GM12891 (cell line): ENCODE measurements at regions not wholly inside any gene's neighbourhood (a gene's known extent, or its start where the extent isn't known, plus 50 kb on each side); places are given as distances from the start of the nearest gene placed in this dataset.

Experiments used
- PAX5 ChIP-seq: IDR thresholded peaks from 2 replicates; pipeline ENCODE4 v1.6.1; 2011; ENCODE audit warnings: low read length, moderate library complexity, mild to moderate bottlenecking; ENCODE audit not compliant: insufficient read depth, severe bottlenecking
- POLR2A ChIP-seq: IDR thresholded peaks from 2 replicates; pipeline ENCODE4 v1.6.1; 2011; ENCODE audit warnings: low read depth, low read length, control low read depth
- POLR2AphosphoS5 ChIP-seq: IDR thresholded peaks from 2 replicates; pipeline ENCODE4 v1.6.1; 2011; ENCODE audit warnings: low read depth, low read length, control low read depth
- POU2F2 ChIP-seq: IDR thresholded peaks from 2 replicates; pipeline ENCODE4 v1.6.1; 2011; ENCODE audit warnings: low read depth, mild to moderate bottlenecking, control low read depth, low read length, moderate library complexity
- TAF1 ChIP-seq: IDR thresholded peaks from 2 replicates; pipeline ENCODE4 v1.6.1; 2011; ENCODE audit warnings: low read depth, low read length, control low read depth

GRCh38 chr15:93899817-93900216 is 331.5 kb upstream of the MCTP2 start:
- TF ChIP-seq POLR2A (no peak), PAX5 (no peak), POLR2AphosphoS5 (no peak), POU2F2 (no peak), TAF1 (no peak)
